IMR-90 (cell line): ENCODE measurements at regions not wholly inside any gene's neighbourhood (a gene's known extent, or its start where the extent isn't known, plus 50 kb on each side); places are given as distances from the start of the nearest gene placed in this dataset.

Experiments
- ATAC-seq: fragments of 200-7000 bp; cut with Tn5 transposase; 2 replicates; pipeline ENCODE4 v1.9.1; 2020; ENCODE audit warnings: low read depth, mild to moderate bottlenecking, moderate library complexity
- BruUV-seq: library from RNA; stranded (reverse); fragments of 400-500 nt; replicated peaks from 2 replicates; lab custom pipeline; 2021; lab: Mats Ljungman, UMichigan
- CTCF ChIA-PET: fragments of 300-600 bp; formaldehyde crosslinking; extraction: SDS; loops from one replicate; lab custom pipeline; 2021; ENCODE audit warnings: antibody characterized with exemption; lab: Yijun Ruan, JAX
- POLR2A ChIA-PET: fragments of 300-600 bp; sonication (Branson Sonifier 250); formaldehyde crosslinking; loops from one replicate; lab custom pipeline; 2022; ENCODE audit warnings: antibody characterized with exemption; ENCODE audit not compliant: unreplicated experiment; lab: Charles Lee
- DNase-seq: peaks from one replicate; pipeline ENCODE4 v3.0.0; 2013
- H2AFZ ChIP-seq: replicated peaks from 2 replicates; pipeline ENCODE3; 2013; ENCODE audit warnings: low read length, mild to moderate bottlenecking; ENCODE audit not compliant: poor library complexity
- H2AK5ac ChIP-seq: 2 replicates; pipeline ENCODE4 v1.6.1; 2013; ENCODE audit warnings: low read depth, low read length, inconsistent platforms
- H2AK9ac ChIP-seq: replicated peaks from 2 replicates; pipeline ENCODE3; 2013; ENCODE audit warnings: mild to moderate bottlenecking, low read depth, low read length, moderate library complexity; ENCODE audit not compliant: poor library complexity
- H2BK120ac ChIP-seq: 2 replicates; pipeline ENCODE4 v1.6.1; 2013; ENCODE audit warnings: low read depth, low read length, inconsistent platforms
- H2BK15ac ChIP-seq: 3 replicates; pipeline ENCODE4 v1.6.1; 2013; ENCODE audit warnings: low read depth, low read length, inconsistent platforms
- H2BK20ac ChIP-seq: 2 replicates; pipeline ENCODE4 v1.6.1; 2013; ENCODE audit warnings: low read depth, mild to moderate bottlenecking, inconsistent platforms, low read length, moderate library complexity
- H2BK5ac ChIP-seq: 2 replicates; pipeline ENCODE4 v1.6.1; 2013; ENCODE audit warnings: mild to moderate bottlenecking, low read depth, low read length, inconsistent platforms; ENCODE audit not compliant: poor library complexity, severe bottlenecking
- H3K14ac ChIP-seq: replicated peaks from 2 replicates; pipeline ENCODE4 v1.6.1; 2013; ENCODE audit warnings: low read depth, low read length, inconsistent platforms
- H3K18ac ChIP-seq: 2 replicates; pipeline ENCODE4 v1.6.1; 2013; ENCODE audit warnings: low read depth, low read length, control low read depth
- H3K23ac ChIP-seq: 2 replicates; pipeline ENCODE4 v1.6.1; 2013; ENCODE audit warnings: low read depth, low read length, inconsistent platforms
- H3K27ac ChIP-seq: 2 replicates; pipeline ENCODE4 v1.5.1; 2013; ENCODE audit warnings: mild to moderate bottlenecking, control low read depth, low read length; ENCODE audit not compliant: insufficient read depth
- H3K27me3 ChIP-seq: 2 replicates; pipeline ENCODE4 v1.6.1; 2013; ENCODE audit warnings: low read length; ENCODE audit not compliant: control insufficient read depth, insufficient read depth
- H3K36me3 ChIP-seq: 2 replicates; pipeline ENCODE4 v1.6.1; 2013; ENCODE audit warnings: low read length, mixed read lengths; ENCODE audit not compliant: control insufficient read depth, insufficient read depth
- H3K4ac ChIP-seq: 2 replicates; pipeline ENCODE4 v1.6.1; 2013; ENCODE audit warnings: low read depth, low read length, inconsistent platforms
- H3K4me1 ChIP-seq: 2 replicates; pipeline ENCODE4 v1.6.1; 2013; ENCODE audit warnings: low read length, mixed read lengths; ENCODE audit not compliant: control insufficient read depth, insufficient read depth
- H3K4me2 ChIP-seq: 2 replicates; pipeline ENCODE4 v1.6.1; 2013; ENCODE audit warnings: low read depth, mild to moderate bottlenecking, control low read depth, low read length, moderate library complexity
- H3K4me3 ChIP-seq: 2 replicates; pipeline ENCODE4 v1.5.1; 2013; ENCODE audit warnings: low read depth, mild to moderate bottlenecking, control low read depth, low read length, moderate library complexity; ENCODE audit not compliant: insufficient read depth
- H3K56ac ChIP-seq: 2 replicates; pipeline ENCODE4 v1.6.1; 2013; ENCODE audit warnings: low read length, inconsistent platforms; ENCODE audit not compliant: insufficient read depth; ENCODE audit errors: extremely low read depth
- H3K79me1 ChIP-seq, 2 experiments: 2 replicates each; pipeline ENCODE4 v1.6.1; 2013; ENCODE audit warnings: low read length in 2 of 2, inconsistent platforms in 1 of 2, low read depth in 1 of 2
- H3K9ac ChIP-seq: 2 replicates; pipeline ENCODE4 v1.6.1; 2013; ENCODE audit warnings: low read depth, low read length, control low read depth
- H3K9me1 ChIP-seq: 2 replicates; pipeline ENCODE4 v1.6.1; 2013; ENCODE audit warnings: low read length, inconsistent platforms; ENCODE audit not compliant: insufficient read depth
- H3K9me3 ChIP-seq: 2 replicates; pipeline ENCODE4 v1.6.1; 2013; ENCODE audit warnings: low read length; ENCODE audit not compliant: control insufficient read depth, insufficient read depth
- H4K20me1 ChIP-seq: 2 replicates; pipeline ENCODE4 v1.6.1; 2013; ENCODE audit warnings: low read length, inconsistent platforms; ENCODE audit not compliant: insufficient read depth
- H4K5ac ChIP-seq: 2 replicates; pipeline ENCODE4 v1.6.1; 2013; ENCODE audit warnings: mild to moderate bottlenecking, low read depth, low read length, control low read depth
- H4K8ac ChIP-seq, 2 experiments: 2 replicates each; pipeline ENCODE4 v1.6.1; 2013; ENCODE audit warnings: low read depth in 2 of 2, low read length in 2 of 2, control low read depth in 1 of 2, inconsistent platforms in 1 of 2
- H4K91ac ChIP-seq: 2 replicates; pipeline ENCODE4 v1.6.1; 2013; ENCODE audit warnings: low read depth, low read length, inconsistent platforms; ENCODE audit not compliant: insufficient read depth
- BHLHE40 ChIP-seq: fragments of 150-350 bp; IDR thresholded peaks from 2 replicates; pipeline ENCODE4 v1.6.1; 2016; ENCODE audit warnings: mild to moderate bottlenecking, low read depth, low read length
- CEBPB ChIP-seq: IDR thresholded peaks from 2 replicates; pipeline ENCODE4 v1.6.1; 2012; ENCODE audit warnings: low read depth, low read length, improper control_type of control experiment
- CHD1 ChIP-seq: IDR thresholded peaks from 2 replicates; pipeline ENCODE4 v1.6.1; 2012; ENCODE audit warnings: low read depth, low read length, improper control_type of control experiment
- CTCF ChIP-seq: conservative IDR thresholded peaks from 2 replicates; pipeline ENCODE4 v1.5.1; 2012; ENCODE audit warnings: mild to moderate bottlenecking, low read depth, low read length, improper control_type of control experiment
- ELK1 ChIP-seq: fragments of 150-350 bp; IDR thresholded peaks from 2 replicates; pipeline ENCODE4 v1.6.1; 2016; ENCODE audit warnings: low read depth, mild to moderate bottlenecking, low read length, moderate library complexity, borderline replicate concordance
- FOS ChIP-seq: fragments of 150-350 bp; IDR thresholded peaks from 2 replicates; pipeline ENCODE4 v1.6.1; 2016; ENCODE audit warnings: low read depth, low read length
- MXI1 ChIP-seq: IDR thresholded peaks from 2 replicates; pipeline ENCODE4 v1.6.1; 2012; ENCODE audit warnings: low read depth, mild to moderate bottlenecking, low read length, moderate library complexity, borderline replicate concordance
- NFE2L2 ChIP-seq: fragments of 150-350 bp; IDR thresholded peaks from 2 replicates; pipeline ENCODE4 v1.6.1; 2016; ENCODE audit warnings: low read depth, mild to moderate bottlenecking, low read length
- POLR2A ChIP-seq: IDR thresholded peaks from 2 replicates; pipeline ENCODE4 v1.6.1; 2012; ENCODE audit warnings: mild to moderate bottlenecking, low read depth, low read length
- RAD21 ChIP-seq: IDR thresholded peaks from 2 replicates; pipeline ENCODE4 v1.6.1; 2012; ENCODE audit warnings: low read length, improper control_type of control experiment
- RCOR1 ChIP-seq: IDR thresholded peaks from 2 replicates; pipeline ENCODE4 v1.6.1; 2012; ENCODE audit warnings: mild to moderate bottlenecking, low read length, improper control_type of control experiment; ENCODE audit not compliant: insufficient replicate concordance
- RFX5 ChIP-seq: IDR thresholded peaks from 2 replicates; pipeline ENCODE4 v1.8.0; 2012; ENCODE audit warnings: low read depth, mild to moderate bottlenecking, low read length, moderate library complexity
- SMC3 ChIP-seq: fragments of 150-350 bp; IDR thresholded peaks from 2 replicates; pipeline ENCODE4 v1.6.1; 2016; ENCODE audit warnings: low read depth, mild to moderate bottlenecking, antibody characterized with exemption, low read length, moderate library complexity
- WGBS, 2 experiments: methylation state at CpG; one replicate each; pipeline versions ENCODE4 v1.1.5 to v1.1.7; 2013; ENCODE audit warnings: missing lambda C conversion rate in 2 of 2; ENCODE audit not compliant: insufficient read length in 1 of 2; ENCODE audit errors: extremely low coverage in 2 of 2; 5-methylcytosine and 5-hydroxymethylcytosine counted together
- dilution Hi-C: fragments of 300-500 bp; cut with HindIII; formaldehyde crosslinking; loops from one replicate; pipeline ENCODE4 v1.14.3; 2018; ENCODE audit warnings: low sequenced_read_pairs; ENCODE audit not compliant: unreplicated experiment
- in situ Hi-C: fragments of 300-500 bp; cut with MboI; formaldehyde crosslinking; loops from 3 replicates; pipeline ENCODE4 v1.14.3; 2019; ENCODE audit warnings: low sequenced_read_pairs, inconsistent platforms, mixed read lengths
- intact Hi-C: fragments of 100-400 bp; cut with micrococcal nuclease; formaldehyde crosslinking; loops from 2 replicates; pipeline ENCODE4 v1.10.0; 2022

DNA sequence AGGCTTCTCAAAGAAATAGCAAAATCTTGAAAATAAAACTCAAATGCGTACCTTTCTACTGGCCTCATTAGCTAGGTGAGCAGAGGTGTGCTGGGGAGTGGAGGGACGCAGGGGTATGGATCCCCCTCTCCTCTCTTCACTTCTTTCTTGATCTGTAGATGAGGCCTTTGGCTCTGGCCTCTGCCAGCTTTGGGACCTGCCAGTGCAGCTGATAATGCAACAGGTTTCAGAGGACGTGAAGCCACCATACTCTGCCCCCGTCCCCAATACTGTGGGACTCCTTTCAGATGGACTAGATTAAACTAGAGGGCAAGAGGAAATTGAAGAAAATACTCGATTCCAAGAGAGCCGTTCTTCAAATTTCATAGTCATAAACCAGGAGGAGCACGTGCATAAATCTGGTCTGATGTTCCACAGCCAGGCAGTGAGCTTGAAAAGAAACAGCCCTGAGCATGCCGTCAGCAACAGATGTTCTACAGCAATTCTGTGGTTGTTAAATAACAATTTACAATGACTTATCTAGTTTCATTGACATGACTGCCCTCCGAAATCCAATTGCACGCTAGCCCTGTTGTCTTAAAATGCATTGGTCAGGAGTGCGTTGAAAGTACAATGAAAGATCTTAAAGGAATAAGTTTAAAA is 245.3 kb upstream of the FOXQ1 start:
- no peak overlapping the region for H3K4ac ChIP-seq
- no peak for ATAC-seq
- no peak overlapping the region for H3K56ac ChIP-seq
- CTCF ChIA-PET, result no interaction called here
- intact Hi-C loops (no loop called here), dilution Hi-C loops (no loop called here), in situ Hi-C loops (no loop called here)
- H3K27me3 ChIP-seq, result no peaks in the 10 kb centered on the region; the same call in 1 of the 2 replicates
- H3K4me3 ChIP-seq, result no peak overlapping the region
- no peak overlapping the region for H4K8ac ChIP-seq
- no peak overlapping the region for H2BK120ac ChIP-seq
- H2AK5ac ChIP-seq, result no peak overlapping the region
- no peak overlapping the region for H4K5ac ChIP-seq
- no peak overlapping the region for H2BK5ac ChIP-seq
- H4K91ac ChIP-seq, result no peak overlapping the region
- peaks cover 21% of the 10 kb centered on the region for H3K4me1 ChIP-seq
- no TSS peak for BruUV-seq
- H3K79me1 ChIP-seq, result no peaks in the 10 kb centered on the region
- H3K9me1 ChIP-seq, result peaks cover 8% of the 10 kb centered on the region
- H3K27ac ChIP-seq, result no peak overlapping the region
- no peaks in the 10 kb centered on the region for H4K20me1 ChIP-seq
- H3K9ac ChIP-seq, result no peak overlapping the region
- no peak overlapping the region for H2AK9ac ChIP-seq
- TF ChIP-seq RFX5 (no peak), POLR2A (no peak), MXI1 (no peak), RAD21 (no peak), CTCF (no peak), SMC3 (no peak), CHD1 (no peak), RCOR1 (no peak), CEBPB (no peak), ELK1 (no peak), BHLHE40 (no peak), FOS (no peak), NFE2L2 (no peak)
- H3K23ac ChIP-seq, result no peak overlapping the region
- H3K9me3 ChIP-seq, result no peaks in the 10 kb centered on the region
- no peak for DNase-seq
- no peaks in the 10 kb centered on the region for H3K36me3 ChIP-seq
- no peak overlapping the region for H3K14ac ChIP-seq
- H2BK15ac ChIP-seq, result no peak overlapping the region
- POLR2A ChIA-PET, result no interaction called here
- no peak overlapping the region for H3K4me2 ChIP-seq
- no peak overlapping the region for H2BK20ac ChIP-seq
- H2AFZ ChIP-seq, result no peak overlapping the region
- whole genome bisulfite sequencing, 2 experiments, result 80% methylated on average over 1 of the region's 11 CpGs; no CpG with 5 or more reads in 1 of the 2 experiments
- no peak overlapping the region for H3K18ac ChIP-seq
